Activated T-helper 17 cell treated with anti-CD3 and anti-CD28 coated beads, Interleukin-2, amount 50 U/mL, for 72 hours (primary cell): ENCODE measurements at regions not wholly inside any gene's neighbourhood (a gene's known extent, or its start where the extent isn't known, plus 50 kb on each side); places are given as distances from the start of the nearest gene placed in this dataset.
A peak's percentile ranks its signal among the peaks of the same experiment; 100 is the strongest.

Experiments
- ATAC-seq: fragments of 150-1000 bp; cut with Tn5 transposase; replicated peaks from 2 replicates; pipeline ENCODE4 v1.10.0; 2021; ENCODE audit warnings: mild to moderate bottlenecking, moderate library complexity
- H3K27ac Mint-ChIP-seq: one replicate; pipeline ENCODE4 v1.8.0; 2022; ENCODE audit warnings: mixed read lengths
- H3K27me3 Mint-ChIP-seq: one replicate; pipeline ENCODE4 v1.8.0; 2022; ENCODE audit warnings: mixed read lengths
- H3K36me3 Mint-ChIP-seq: one replicate; pipeline ENCODE4 v1.8.0; 2022; ENCODE audit warnings: low read depth, mild to moderate bottlenecking, mixed read lengths
- H3K4me1 Mint-ChIP-seq: one replicate; pipeline ENCODE4 v1.8.0; 2022; ENCODE audit warnings: mixed read lengths
- H3K4me3 Mint-ChIP-seq: one replicate; pipeline ENCODE4 v1.8.0; 2022; ENCODE audit warnings: mild to moderate bottlenecking, mixed read lengths
- H3K9me3 Mint-ChIP-seq: one replicate; pipeline ENCODE4 v1.8.0; 2022; ENCODE audit warnings: mixed read lengths

- Mint-ChIP-seq H3K4me3 (no peak overlapping the region), H3K27ac (no peak overlapping the region), H3K27me3 (no peaks in the 10 kb centered on the region), H3K36me3 (no peaks in the 10 kb centered on the region), H3K9me3 (no peaks in the 10 kb centered on the region), H3K4me1 (peaks cover 24% of the 10 kb centered on the region)
- ATAC-seq: no peak
Observed at GRCh38 chr6:113636357-113636824, 220.8 kb upstream of the MARCKS start.

- no peaks in the 10 kb centered on the region for H3K36me3 Mint-ChIP-seq
- H3K27me3 Mint-ChIP-seq: no peaks in the 10 kb centered on the region
- no peak for ATAC-seq
- no peak overlapping the region for H3K4me3 Mint-ChIP-seq
- H3K9me3 Mint-ChIP-seq: no peaks in the 10 kb centered on the region
- no peak overlapping the region for H3K27ac Mint-ChIP-seq
- H3K4me1 Mint-ChIP-seq: peaks cover 4% of the 10 kb centered on the region
Observed at GRCh38 chr6:113640051-113640450, 217.1 kb upstream of the MARCKS start.

GRCh38 chr6:113642001-113642713, 215.0 kb upstream of the MARCKS start:
- no peak for ATAC-seq
- Mint-ChIP-seq H3K4me1 (no peaks in the 10 kb centered on the region), H3K27ac (no peak overlapping the region), H3K36me3 (no peaks in the 10 kb centered on the region), H3K4me3 (no peak overlapping the region), H3K9me3 (no peaks in the 10 kb centered on the region), H3K27me3 (no peaks in the 10 kb centered on the region)

GRCh38 chr6:113642714-113643406, 214.3 kb upstream of the MARCKS start:
- no peaks in the 10 kb centered on the region for H3K4me1 Mint-ChIP-seq
- no peaks in the 10 kb centered on the region for H3K9me3 Mint-ChIP-seq
- ATAC-seq: peak; percentile 71
- no peaks in the 10 kb centered on the region for H3K36me3 Mint-ChIP-seq
- H3K4me3 Mint-ChIP-seq: no peak overlapping the region
- no peaks in the 10 kb centered on the region for H3K27me3 Mint-ChIP-seq
- H3K27ac Mint-ChIP-seq: no peak overlapping the region

- Mint-ChIP-seq H3K36me3 (no peaks in the 10 kb centered on the region), H3K27me3 (no peaks in the 10 kb centered on the region), H3K4me3 (no peak overlapping the region), H3K27ac (no peak overlapping the region), H3K4me1 (no peaks in the 10 kb centered on the region), H3K9me3 (no peaks in the 10 kb centered on the region)
- no peak for ATAC-seq
Observed at GRCh38 chr6:113643407-113643770, 213.8 kb upstream of the MARCKS start.

- ATAC-seq: peak; percentile 74
- H3K4me3 Mint-ChIP-seq: no peak overlapping the region
- H3K27me3 Mint-ChIP-seq: no peaks in the 10 kb centered on the region
- no peaks in the 10 kb centered on the region for H3K9me3 Mint-ChIP-seq
- H3K27ac Mint-ChIP-seq: no peak overlapping the region
- H3K36me3 Mint-ChIP-seq: no peaks in the 10 kb centered on the region
- no peaks in the 10 kb centered on the region for H3K4me1 Mint-ChIP-seq
Observed at GRCh38 chr6:113644861-113645575, 212.1 kb upstream of the MARCKS start.

GRCh38 chr6:113645576-113645970, 211.6 kb upstream of the MARCKS start:
- Mint-ChIP-seq H3K4me3 (no peak overlapping the region), H3K9me3 (no peaks in the 10 kb centered on the region), H3K27me3 (no peaks in the 10 kb centered on the region), H3K36me3 (no peaks in the 10 kb centered on the region), H3K27ac (no peak overlapping the region), H3K4me1 (no peaks in the 10 kb centered on the region)
- no peak for ATAC-seq

- H3K27ac Mint-ChIP-seq: no peak overlapping the region
- no peaks in the 10 kb centered on the region for H3K9me3 Mint-ChIP-seq
- no peaks in the 10 kb centered on the region for H3K27me3 Mint-ChIP-seq
- ATAC-seq: no peak
- H3K36me3 Mint-ChIP-seq: no peaks in the 10 kb centered on the region
- H3K4me1 Mint-ChIP-seq: no peaks in the 10 kb centered on the region
- H3K4me3 Mint-ChIP-seq: no peak overlapping the region
Observed at GRCh38 chr6:113645986-113646385, 211.2 kb upstream of the MARCKS start.

- Mint-ChIP-seq H3K9me3 (no peaks in the 10 kb centered on the region), H3K4me1 (no peaks in the 10 kb centered on the region), H3K4me3 (no peak overlapping the region), H3K27ac (no peak overlapping the region), H3K27me3 (no peaks in the 10 kb centered on the region), H3K36me3 (no peaks in the 10 kb centered on the region)
- ATAC-seq: no peak
Observed at GRCh38 chr6:113646701-113647100, 210.4 kb upstream of the MARCKS start.

GRCh38 chr6:113647143-113647889, 209.8 kb upstream of the MARCKS start:
- no peak overlapping the region for H3K27ac Mint-ChIP-seq
- ATAC-seq: no peak
- no peak overlapping the region for H3K4me3 Mint-ChIP-seq
- no peaks in the 10 kb centered on the region for H3K9me3 Mint-ChIP-seq
- no peaks in the 10 kb centered on the region for H3K27me3 Mint-ChIP-seq
- no peaks in the 10 kb centered on the region for H3K4me1 Mint-ChIP-seq
- H3K36me3 Mint-ChIP-seq: no peaks in the 10 kb centered on the region

GRCh38 chr6:113648698-113649097, 208.4 kb upstream of the MARCKS start:
- no peaks in the 10 kb centered on the region for H3K9me3 Mint-ChIP-seq
- no peak for ATAC-seq
- no peaks in the 10 kb centered on the region for H3K27me3 Mint-ChIP-seq
- no peak overlapping the region for H3K4me3 Mint-ChIP-seq
- no peaks in the 10 kb centered on the region for H3K36me3 Mint-ChIP-seq
- no peak overlapping the region for H3K27ac Mint-ChIP-seq
- H3K4me1 Mint-ChIP-seq: no peaks in the 10 kb centered on the region

- H3K4me1 Mint-ChIP-seq: no peaks in the 10 kb centered on the region
- no peaks in the 10 kb centered on the region for H3K9me3 Mint-ChIP-seq
- ATAC-seq: no peak
- no peak overlapping the region for H3K4me3 Mint-ChIP-seq
- no peak overlapping the region for H3K27ac Mint-ChIP-seq
- H3K36me3 Mint-ChIP-seq: no peaks in the 10 kb centered on the region
- no peaks in the 10 kb centered on the region for H3K27me3 Mint-ChIP-seq
Observed at GRCh38 chr6:113649276-113649675, 207.9 kb upstream of the MARCKS start.

GRCh38 chr6:113649880-113650609, 207.1 kb upstream of the MARCKS start:
- Mint-ChIP-seq H3K27ac (no peak overlapping the region), H3K4me3 (no peak overlapping the region), H3K4me1 (no peaks in the 10 kb centered on the region), H3K36me3 (no peaks in the 10 kb centered on the region), H3K27me3 (no peaks in the 10 kb centered on the region), H3K9me3 (no peaks in the 10 kb centered on the region)
- ATAC-seq: no peak

- no peak overlapping the region for H3K4me3 Mint-ChIP-seq
- H3K4me1 Mint-ChIP-seq: no peaks in the 10 kb centered on the region
- H3K9me3 Mint-ChIP-seq: no peaks in the 10 kb centered on the region
- no peak overlapping the region for H3K27ac Mint-ChIP-seq
- no peak for ATAC-seq
- H3K27me3 Mint-ChIP-seq: no peaks in the 10 kb centered on the region
- H3K36me3 Mint-ChIP-seq: no peaks in the 10 kb centered on the region
Observed at GRCh38 chr6:113650610-113650979, 206.6 kb upstream of the MARCKS start.
